ENCODE measurements at regions not wholly inside any gene's neighbourhood (a gene's known extent, or its start where the extent isn't known, plus 50 kb on each side); places are given as distances from the start of the nearest gene placed in this dataset.

- H3K23me2 ChIP-seq (ENCODE audit: low read depth, low read length) = no peaks in the 10 kb centered on the region
- no peaks in the 10 kb centered on the region for H3K9me3 ChIP-seq (ENCODE audit: insufficient read depth in 2 of 2, low read depth in 1 of 2, low read length in 1 of 2)
- no peak overlapping the region for H4K5ac ChIP-seq (ENCODE audit: insufficient read length, low read depth, low read length)
- H3K9ac ChIP-seq (replicated peaks in 1 of 4; ENCODE audit: extremely low read depth in 1 of 4, low read depth in 3 of 4, low read length in 3 of 4) = no peak overlapping the region
- no peak overlapping the region for H3K4me3 ChIP-seq (ENCODE audit: extremely low read depth in 1 of 4, insufficient read depth in 2 of 4, low read depth in 3 of 4, low read length in 4 of 4)
- no peaks in the 10 kb centered on the region for H3K79me2 ChIP-seq (ENCODE audit: control insufficient read depth in 1 of 2, insufficient read depth in 2 of 2, low read length in 2 of 2)
- H2BK120ac ChIP-seq (replicated peaks; ENCODE audit: low read depth, low read length) = no peak overlapping the region
- no peak overlapping the region for H3K14ac ChIP-seq (ENCODE audit: insufficient read length)
- H2BK20ac ChIP-seq (ENCODE audit: low read length) = no peak overlapping the region
- CTCF ChIA-PET (ENCODE audit: partially characterized antibody) = interaction anchor here (1.4 to 4.0 kb wide), 4 partner anchors 9 to 35 kb away, joined by 4 to 12 read pairs (median 7); no protein-coding TSS in a partner anchor
- no peaks in the 10 kb centered on the region for H3K36me3 ChIP-seq (ENCODE audit: control insufficient read depth in 2 of 4, insufficient read depth in 4 of 4, low read length in 3 of 4)
- peak overlapping the region; percentile 59; the same call in 1 of the 2 replicates for H4K8ac ChIP-seq (ENCODE audit: extremely low read depth, insufficient read depth, low read length)
- no peak for FAIRE-seq
- H3K27ac ChIP-seq (ENCODE audit: low read depth, low read length) = no peak overlapping the region
- H3K4ac ChIP-seq (replicated peaks; ENCODE audit: insufficient read length, low read depth, low read length) = no peak overlapping the region
- no peak overlapping the region for H4K91ac ChIP-seq (replicated peaks; ENCODE audit: insufficient read length, low read length)
- peaks cover 0 to 3% (median 1%) of the 10 kb centered on the region in 4 experiments; a peak in 2 of 7 replicates for H3K4me1 ChIP-seq (replicated peaks in 1 of 4; ENCODE audit: control insufficient read depth in 3 of 4, insufficient read depth in 4 of 4, low read length in 3 of 4)
- H3K4me2 ChIP-seq (ENCODE audit: insufficient read depth in 1 of 2, low read depth in 2 of 2, low read length in 2 of 2) = no peak overlapping the region
- DNase-seq (ENCODE audit: low read depth in 1 of 2, low spot score in 2 of 2) = no peak
- H2BK15ac ChIP-seq (ENCODE audit: low read length) = no peak overlapping the region
- H4K20me1 ChIP-seq (replicated peaks in 1 of 2; ENCODE audit: control insufficient read depth in 1 of 2, insufficient read depth in 2 of 2, low read length in 2 of 2) = peaks cover 0 to under 1% of the 10 kb centered on the region in 2 experiments
- no peak overlapping the region; the same call in 1 of the 2 replicates for H3K18ac ChIP-seq (ENCODE audit: extremely low read depth, low read length)
- peak overlapping the region; percentile 39; the same call in 1 of the 2 replicates for H2BK12ac ChIP-seq (ENCODE audit: low read depth, low read length)
- no peak overlapping the region for H2AK5ac ChIP-seq (ENCODE audit: low read depth, low read length)
- no peak overlapping the region for H2AFZ ChIP-seq (ENCODE audit: low read length)
- H3K23ac ChIP-seq (ENCODE audit: insufficient read length) = no peak overlapping the region
- H3K56ac ChIP-seq (replicated peaks; ENCODE audit: insufficient read length, low read depth, low read length) = no peak overlapping the region
- H2BK5ac ChIP-seq (ENCODE audit: low read depth, low read length) = no peak overlapping the region
- POLR2A ChIA-PET (ENCODE audit: partially characterized antibody) = no interaction called here
- 88% methylated on average over 29 of the region's 29 CpGs; no CpG with 5 or more reads in 1 of the 2 experiments for WGBS, 2 experiments (ENCODE audit: extremely low coverage in 1 of 2, insufficient coverage in 1 of 2, insufficient read length in 1 of 2, insufficient replicate concordance in 2 of 2, low coverage in 1 of 2, low lambda C conversion rate in 2 of 2, missing lambda C conversion rate in 1 of 2)
- H3K79me1 ChIP-seq (ENCODE audit: low read depth, low read length) = no peaks in the 10 kb centered on the region
- no peaks in the 10 kb centered on the region for H3K27me3 ChIP-seq (replicated peaks in 1 of 4; ENCODE audit: control insufficient read depth in 3 of 4, extremely low read depth in 1 of 4, insufficient read depth in 3 of 4, low read length in 3 of 4)
- TF ChIP-seq SRF (IDR thresholded peaks at IDR 0.05; ENCODE audit: low read depth, low read length) (no peak), KDM5A (IDR thresholded peaks at IDR 0.05; ENCODE audit: low read length) (no peak), CHD2 (IDR thresholded peaks at IDR 0.05; ENCODE audit: low read length) (no peak)
These were observed 123.4 kb downstream of the SIK1 start for GRCh38 chr21:43303275-43304178.

Measured in H1 (cell line).